Transverse colon (tissue), 3 donors: ENCODE measurements at regions not wholly inside any gene's neighbourhood (a gene's known extent, or its start where the extent isn't known, plus 50 kb on each side); places are given as distances from the start of the nearest gene placed in this dataset.

Experiments used
- CTCF ChIP-seq, 5 experiments: fragments of 200-600 bp in 3 of 5; fragments of 450-650 bp in 2 of 5; sonication (generic) in 3 of 5; IDR thresholded peaks; 1 replicate in 2 of 5; 2 replicates in 3 of 5; pipeline ENCODE4 v1.5.1; 2016 to 2017; ENCODE audit warnings: antibody characterized with exemption in 5 of 5, inconsistent platforms in 3 of 5, mild to moderate bottlenecking in 2 of 5, moderate library complexity in 1 of 5
- EP300 ChIP-seq: sonication (generic); formaldehyde crosslinking; IDR thresholded peaks from one replicate; pipeline ENCODE4 v1.6.1; 2017; ENCODE audit warnings: antibody characterized with exemption, low read depth
- POLR2A ChIP-seq: fragments of 450-650 bp; IDR thresholded peaks from one replicate; pipeline ENCODE4 v1.6.1; 2016; ENCODE audit warnings: antibody characterized with exemption, mild to moderate bottlenecking, moderate library complexity

DNA sequence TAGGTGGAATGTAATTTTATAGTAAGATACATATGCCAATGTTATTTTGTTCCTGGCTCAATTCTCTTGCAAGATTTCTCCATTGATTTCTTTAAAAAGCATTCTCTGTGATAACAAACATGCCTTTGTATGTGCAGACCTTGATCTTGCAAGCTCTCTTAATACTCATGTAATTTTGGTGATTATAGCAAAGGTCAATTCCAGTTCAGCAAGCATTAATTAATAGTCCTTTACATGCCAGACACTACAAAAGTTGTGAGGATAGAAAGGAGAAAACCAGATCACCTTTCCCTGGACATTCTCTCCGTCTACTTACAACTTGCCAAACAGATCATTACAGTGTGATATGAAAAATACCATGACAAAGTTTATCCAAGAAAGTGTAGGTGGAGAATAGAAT, 173.7 kb upstream of the DOK6 start:
- TF ChIP-seq CTCF (IDR thresholded peaks at IDR 0.05) = no peak
- no peak for TF ChIP-seq EP300
- TF ChIP-seq POLR2A = no peak
